Caco-2 (cell line): ENCODE measurements at regions not wholly inside any gene's neighbourhood (a gene's known extent, or its start where the extent isn't known, plus 50 kb on each side); places are given as distances from the start of the nearest gene placed in this dataset.

Source experiments
- BruUV-seq: library from RNA; stranded (reverse); fragments of 400-500 nt; replicated peaks from 2 replicates; lab custom pipeline; 2021; lab: Mats Ljungman, UMichigan
- CTCF ChIA-PET: fragments of 300-600 bp; sonication (Branson Sonifier 250); formaldehyde crosslinking; loops from one replicate; lab custom pipeline; 2022; ENCODE audit warnings: antibody characterized with exemption; lab: Charles Lee
- POLR2A ChIA-PET: fragments of 300-600 bp; sonication (Branson Sonifier 250); formaldehyde crosslinking; loops from one replicate; lab custom pipeline; 2022; ENCODE audit warnings: antibody characterized with exemption; lab: Charles Lee
- DNase-seq, 2 experiments: peaks; one replicate each; pipeline versions ENCODE4 v3.0.0 to v3.0.0-alpha.2; 2020 to 2022
- H3K27me3 ChIP-seq: replicated peaks from 2 replicates; pipeline ENCODE4 v1.6.0; 2011; ENCODE audit warnings: low read length; ENCODE audit not compliant: control insufficient read depth, insufficient read depth
- H3K36me3 ChIP-seq: 2 replicates; pipeline ENCODE4 v1.5.1; 2011; ENCODE audit warnings: low read length; ENCODE audit not compliant: control insufficient read depth, insufficient read depth
- H3K4me1 ChIP-seq: fragments of 250-450 bp; sonication (Bioruptor Pico); 2 replicates; pipeline ENCODE4 v1.5.1; 2020; ENCODE audit warnings: mild to moderate bottlenecking
- H3K4me3 ChIP-seq: 2 replicates; pipeline ENCODE4 v1.5.1; 2011; ENCODE audit warnings: low read depth, mild to moderate bottlenecking, control low read depth, low read length
- H3K9me3 ChIP-seq: fragments of 250-450 bp; sonication (Bioruptor Pico); 2 replicates; pipeline ENCODE4 v1.5.1; 2020; ENCODE audit warnings: mild to moderate bottlenecking, moderate library complexity
- H3K27ac Mint-ChIP-seq: one replicate; pipeline ENCODE4 v1.8.0; 2022; ENCODE audit warnings: mixed read lengths; ENCODE audit not compliant: unreplicated experiment
- H3K27me3 Mint-ChIP-seq: one replicate; pipeline ENCODE4 v1.8.0; 2022; ENCODE audit warnings: mixed read lengths; ENCODE audit not compliant: insufficient read depth, unreplicated experiment
- H3K36me3 Mint-ChIP-seq: one replicate; pipeline ENCODE4 v1.8.0; 2022; ENCODE audit warnings: mild to moderate bottlenecking, mixed read lengths; ENCODE audit not compliant: insufficient read depth, unreplicated experiment
- H3K4me1 Mint-ChIP-seq: one replicate; pipeline ENCODE4 v1.8.0; 2022; ENCODE audit warnings: low read depth, mixed read lengths; ENCODE audit not compliant: unreplicated experiment
- H3K4me3 Mint-ChIP-seq: one replicate; pipeline ENCODE4 v1.8.0; 2022; ENCODE audit warnings: mild to moderate bottlenecking, moderate library complexity, mixed read lengths; ENCODE audit not compliant: unreplicated experiment
- H3K9me3 Mint-ChIP-seq: one replicate; pipeline ENCODE4 v1.8.0; 2022; ENCODE audit warnings: mixed read lengths; ENCODE audit not compliant: unreplicated experiment
- CTCF ChIP-seq, 2 experiments: fragments of 200-600 bp in 1 of 2; IDR thresholded peaks; 1 replicate in 1 of 2; 2 replicates in 1 of 2; pipeline versions ENCODE4 v1.5.1 to v1.8.0; 2011 to 2022; ENCODE audit warnings: antibody characterized with exemption in 1 of 2, control low read depth in 1 of 2, inconsistent platforms in 1 of 2, low read depth in 1 of 2, low read length in 1 of 2, mild to moderate bottlenecking in 1 of 2, moderate library complexity in 1 of 2; ENCODE audit not compliant: insufficient read depth in 1 of 2, severe bottlenecking in 1 of 2, unreplicated experiment in 1 of 2
- intact Hi-C: fragments of 100-400 bp; cut with micrococcal nuclease; formaldehyde crosslinking; loops from one replicate; pipeline ENCODE4 v1.10.0; 2022; ENCODE audit not compliant: unreplicated experiment

- H3K4me3 Mint-ChIP-seq, result no peak overlapping the region
- DNase-seq, result no peak
- ChIA-PET POLR2A (no interaction called here), CTCF (no interaction called here)
- TF ChIP-seq CTCF (IDR thresholded peaks at IDR 0.05; ENCODE audit: insufficient read depth in 1 of 2, low read depth in 1 of 2, low read length in 1 of 2, severe bottlenecking in 1 of 2, unreplicated experiment in 1 of 2), result no peak
- H3K4me1 Mint-ChIP-seq, result no peaks in the 10 kb centered on the region
- Histone ChIP-seq H3K27me3 (no peaks in the 10 kb centered on the region), H3K4me1 (no peaks in the 10 kb centered on the region), H3K36me3 (no peaks in the 10 kb centered on the region), H3K4me3 (no peak overlapping the region), H3K9me3 (no peaks in the 10 kb centered on the region)
- H3K9me3 Mint-ChIP-seq, result no peaks in the 10 kb centered on the region
- intact Hi-C loops, result no loop called here
- H3K27me3 Mint-ChIP-seq, result no peaks in the 10 kb centered on the region
- no peak overlapping the region for H3K27ac Mint-ChIP-seq
- no TSS peak for BruUV-seq
- H3K36me3 Mint-ChIP-seq, result no peaks in the 10 kb centered on the region
These were observed 525.8 kb upstream of the POU3F2 start for GRCh38 chr6:98308564-98308963.

GRCh38 chr6:98310443-98310842 lies 523.9 kb upstream of the POU3F2 start:
- no peak overlapping the region for H3K4me3 ChIP-seq
- BruUV-seq, result no TSS peak
- no peaks in the 10 kb centered on the region for H3K9me3 Mint-ChIP-seq
- H3K4me3 Mint-ChIP-seq, result no peak overlapping the region
- H3K9me3 ChIP-seq, result no peaks in the 10 kb centered on the region
- ChIA-PET CTCF (no interaction called here), POLR2A (no interaction called here)
- intact Hi-C loops, result no loop called here
- no peaks in the 10 kb centered on the region for H3K4me1 ChIP-seq
- no peaks in the 10 kb centered on the region for H3K4me1 Mint-ChIP-seq
- no peaks in the 10 kb centered on the region for H3K27me3 ChIP-seq
- no peak for TF ChIP-seq CTCF (IDR thresholded peaks at IDR 0.05; ENCODE audit: insufficient read depth in 1 of 2, low read depth in 1 of 2, low read length in 1 of 2, severe bottlenecking in 1 of 2, unreplicated experiment in 1 of 2)
- DNase-seq, result no peak
- peaks cover 3% of the 10 kb centered on the region for H3K27me3 Mint-ChIP-seq
- no peaks in the 10 kb centered on the region for H3K36me3 ChIP-seq
- no peaks in the 10 kb centered on the region for H3K36me3 Mint-ChIP-seq
- no peak overlapping the region for H3K27ac Mint-ChIP-seq

- Histone ChIP-seq H3K4me3 (no peak overlapping the region), H3K9me3 (no peaks in the 10 kb centered on the region), H3K27me3 (no peaks in the 10 kb centered on the region), H3K4me1 (no peaks in the 10 kb centered on the region), H3K36me3 (no peaks in the 10 kb centered on the region)
- Mint-ChIP-seq H3K27me3 (no peaks in the 10 kb centered on the region), H3K4me3 (no peak overlapping the region), H3K4me1 (no peaks in the 10 kb centered on the region), H3K36me3 (no peaks in the 10 kb centered on the region), H3K27ac (no peak overlapping the region), H3K9me3 (no peaks in the 10 kb centered on the region)
- ChIA-PET CTCF (no interaction called here), POLR2A (no interaction called here)
- no TSS peak for BruUV-seq
- no peak for TF ChIP-seq CTCF (IDR thresholded peaks at IDR 0.05; ENCODE audit: insufficient read depth in 1 of 2, low read depth in 1 of 2, low read length in 1 of 2, severe bottlenecking in 1 of 2, unreplicated experiment in 1 of 2)
- no peak for DNase-seq
- intact Hi-C loops, result no loop called here
These were observed 510.8 kb upstream of the POU3F2 start for GRCh38 chr6:98323605-98324004.
